IMR-90 (cell line): ENCODE measurements at regions not wholly inside any gene's neighbourhood (a gene's known extent, or its start where the extent isn't known, plus 50 kb on each side); places are given as distances from the start of the nearest gene placed in this dataset.

ENCODE experiments used
- ATAC-seq: fragments of 200-7000 bp; cut with Tn5 transposase; 2 replicates; pipeline ENCODE4 v1.9.1; 2020; ENCODE audit warnings: low read depth, mild to moderate bottlenecking, moderate library complexity
- BruUV-seq: library from RNA; stranded (reverse); fragments of 400-500 nt; replicated peaks from 2 replicates; lab custom pipeline; 2021; lab: Mats Ljungman, UMichigan
- CTCF ChIA-PET: fragments of 300-600 bp; formaldehyde crosslinking; extraction: SDS; loops from one replicate; lab custom pipeline; 2021; ENCODE audit warnings: antibody characterized with exemption; lab: Yijun Ruan, JAX
- POLR2A ChIA-PET: fragments of 300-600 bp; sonication (Branson Sonifier 250); formaldehyde crosslinking; loops from one replicate; lab custom pipeline; 2022; ENCODE audit warnings: antibody characterized with exemption; ENCODE audit not compliant: unreplicated experiment; lab: Charles Lee
- DNase-seq: peaks from one replicate; pipeline ENCODE4 v3.0.0; 2013
- H2AFZ ChIP-seq: replicated peaks from 2 replicates; pipeline ENCODE3; 2013; ENCODE audit warnings: low read length, mild to moderate bottlenecking; ENCODE audit not compliant: poor library complexity
- H2AK5ac ChIP-seq: 2 replicates; pipeline ENCODE4 v1.6.1; 2013; ENCODE audit warnings: low read depth, low read length, inconsistent platforms
- H2AK9ac ChIP-seq: replicated peaks from 2 replicates; pipeline ENCODE3; 2013; ENCODE audit warnings: mild to moderate bottlenecking, low read depth, low read length, moderate library complexity; ENCODE audit not compliant: poor library complexity
- H2BK120ac ChIP-seq: 2 replicates; pipeline ENCODE4 v1.6.1; 2013; ENCODE audit warnings: low read depth, low read length, inconsistent platforms
- H2BK15ac ChIP-seq: 3 replicates; pipeline ENCODE4 v1.6.1; 2013; ENCODE audit warnings: low read depth, low read length, inconsistent platforms
- H2BK20ac ChIP-seq: 2 replicates; pipeline ENCODE4 v1.6.1; 2013; ENCODE audit warnings: low read depth, mild to moderate bottlenecking, inconsistent platforms, low read length, moderate library complexity
- H2BK5ac ChIP-seq: 2 replicates; pipeline ENCODE4 v1.6.1; 2013; ENCODE audit warnings: mild to moderate bottlenecking, low read depth, low read length, inconsistent platforms; ENCODE audit not compliant: poor library complexity, severe bottlenecking
- H3K14ac ChIP-seq: replicated peaks from 2 replicates; pipeline ENCODE4 v1.6.1; 2013; ENCODE audit warnings: low read depth, low read length, inconsistent platforms
- H3K18ac ChIP-seq: 2 replicates; pipeline ENCODE4 v1.6.1; 2013; ENCODE audit warnings: low read depth, low read length, control low read depth
- H3K23ac ChIP-seq: 2 replicates; pipeline ENCODE4 v1.6.1; 2013; ENCODE audit warnings: low read depth, low read length, inconsistent platforms
- H3K27ac ChIP-seq: 2 replicates; pipeline ENCODE4 v1.5.1; 2013; ENCODE audit warnings: mild to moderate bottlenecking, control low read depth, low read length; ENCODE audit not compliant: insufficient read depth
- H3K27me3 ChIP-seq: 2 replicates; pipeline ENCODE4 v1.6.1; 2013; ENCODE audit warnings: low read length; ENCODE audit not compliant: control insufficient read depth, insufficient read depth
- H3K36me3 ChIP-seq: 2 replicates; pipeline ENCODE4 v1.6.1; 2013; ENCODE audit warnings: low read length, mixed read lengths; ENCODE audit not compliant: control insufficient read depth, insufficient read depth
- H3K4ac ChIP-seq: 2 replicates; pipeline ENCODE4 v1.6.1; 2013; ENCODE audit warnings: low read depth, low read length, inconsistent platforms
- H3K4me1 ChIP-seq: 2 replicates; pipeline ENCODE4 v1.6.1; 2013; ENCODE audit warnings: low read length, mixed read lengths; ENCODE audit not compliant: control insufficient read depth, insufficient read depth
- H3K4me2 ChIP-seq: 2 replicates; pipeline ENCODE4 v1.6.1; 2013; ENCODE audit warnings: low read depth, mild to moderate bottlenecking, control low read depth, low read length, moderate library complexity
- H3K4me3 ChIP-seq: 2 replicates; pipeline ENCODE4 v1.5.1; 2013; ENCODE audit warnings: low read depth, mild to moderate bottlenecking, control low read depth, low read length, moderate library complexity; ENCODE audit not compliant: insufficient read depth
- H3K56ac ChIP-seq: 2 replicates; pipeline ENCODE4 v1.6.1; 2013; ENCODE audit warnings: low read length, inconsistent platforms; ENCODE audit not compliant: insufficient read depth; ENCODE audit errors: extremely low read depth
- H3K79me1 ChIP-seq, 2 experiments: 2 replicates each; pipeline ENCODE4 v1.6.1; 2013; ENCODE audit warnings: low read length in 2 of 2, inconsistent platforms in 1 of 2, low read depth in 1 of 2
- H3K9ac ChIP-seq: 2 replicates; pipeline ENCODE4 v1.6.1; 2013; ENCODE audit warnings: low read depth, low read length, control low read depth
- H3K9me1 ChIP-seq: 2 replicates; pipeline ENCODE4 v1.6.1; 2013; ENCODE audit warnings: low read length, inconsistent platforms; ENCODE audit not compliant: insufficient read depth
- H3K9me3 ChIP-seq: 2 replicates; pipeline ENCODE4 v1.6.1; 2013; ENCODE audit warnings: low read length; ENCODE audit not compliant: control insufficient read depth, insufficient read depth
- H4K20me1 ChIP-seq: 2 replicates; pipeline ENCODE4 v1.6.1; 2013; ENCODE audit warnings: low read length, inconsistent platforms; ENCODE audit not compliant: insufficient read depth
- H4K5ac ChIP-seq: 2 replicates; pipeline ENCODE4 v1.6.1; 2013; ENCODE audit warnings: mild to moderate bottlenecking, low read depth, low read length, control low read depth
- H4K8ac ChIP-seq, 2 experiments: 2 replicates each; pipeline ENCODE4 v1.6.1; 2013; ENCODE audit warnings: low read depth in 2 of 2, low read length in 2 of 2, control low read depth in 1 of 2, inconsistent platforms in 1 of 2
- H4K91ac ChIP-seq: 2 replicates; pipeline ENCODE4 v1.6.1; 2013; ENCODE audit warnings: low read depth, low read length, inconsistent platforms; ENCODE audit not compliant: insufficient read depth
- BHLHE40 ChIP-seq: fragments of 150-350 bp; IDR thresholded peaks from 2 replicates; pipeline ENCODE4 v1.6.1; 2016; ENCODE audit warnings: mild to moderate bottlenecking, low read depth, low read length
- ELK1 ChIP-seq: fragments of 150-350 bp; IDR thresholded peaks from 2 replicates; pipeline ENCODE4 v1.6.1; 2016; ENCODE audit warnings: low read depth, mild to moderate bottlenecking, low read length, moderate library complexity, borderline replicate concordance
- FOS ChIP-seq: fragments of 150-350 bp; IDR thresholded peaks from 2 replicates; pipeline ENCODE4 v1.6.1; 2016; ENCODE audit warnings: low read depth, low read length
- MAFK ChIP-seq: IDR thresholded peaks from 2 replicates; pipeline ENCODE4 v1.6.1; 2012; ENCODE audit warnings: low read depth, low read length, improper control_type of control experiment
- MAZ ChIP-seq: IDR thresholded peaks from 2 replicates; pipeline ENCODE4 v1.6.1; 2012; ENCODE audit warnings: low read depth, mild to moderate bottlenecking, low read length, improper control_type of control experiment, moderate library complexity, borderline replicate concordance
- MXI1 ChIP-seq: IDR thresholded peaks from 2 replicates; pipeline ENCODE4 v1.6.1; 2012; ENCODE audit warnings: low read depth, mild to moderate bottlenecking, low read length, moderate library complexity, borderline replicate concordance
- POLR2A ChIP-seq: IDR thresholded peaks from 2 replicates; pipeline ENCODE4 v1.6.1; 2012; ENCODE audit warnings: mild to moderate bottlenecking, low read depth, low read length
- RAD21 ChIP-seq: IDR thresholded peaks from 2 replicates; pipeline ENCODE4 v1.6.1; 2012; ENCODE audit warnings: low read length, improper control_type of control experiment
- SMC3 ChIP-seq: fragments of 150-350 bp; IDR thresholded peaks from 2 replicates; pipeline ENCODE4 v1.6.1; 2016; ENCODE audit warnings: low read depth, mild to moderate bottlenecking, antibody characterized with exemption, low read length, moderate library complexity
- USF2 ChIP-seq: fragments of 150-350 bp; IDR thresholded peaks from 2 replicates; pipeline ENCODE4 v1.6.1; 2017; ENCODE audit warnings: mild to moderate bottlenecking, antibody characterized with exemption, low read length, low read depth
- WGBS, 2 experiments: methylation state at CpG; one replicate each; pipeline versions ENCODE4 v1.1.5 to v1.1.7; 2013; ENCODE audit warnings: missing lambda C conversion rate in 2 of 2; ENCODE audit not compliant: insufficient read length in 1 of 2; ENCODE audit errors: extremely low coverage in 2 of 2; 5-methylcytosine and 5-hydroxymethylcytosine counted together
- dilution Hi-C: fragments of 300-500 bp; cut with HindIII; formaldehyde crosslinking; loops from one replicate; pipeline ENCODE4 v1.14.3; 2018; ENCODE audit warnings: low sequenced_read_pairs; ENCODE audit not compliant: unreplicated experiment
- in situ Hi-C: fragments of 300-500 bp; cut with MboI; formaldehyde crosslinking; loops from 3 replicates; pipeline ENCODE4 v1.14.3; 2019; ENCODE audit warnings: low sequenced_read_pairs, inconsistent platforms, mixed read lengths
- intact Hi-C: fragments of 100-400 bp; cut with micrococcal nuclease; formaldehyde crosslinking; loops from 2 replicates; pipeline ENCODE4 v1.10.0; 2022

- H2AFZ ChIP-seq: no peak overlapping the region
- H2BK120ac ChIP-seq: no peak overlapping the region
- no peaks in the 10 kb centered on the region for H3K9me3 ChIP-seq
- no peak overlapping the region for H2AK5ac ChIP-seq
- H3K36me3 ChIP-seq: no peaks in the 10 kb centered on the region
- dilution Hi-C loops (no loop called here), intact Hi-C loops (no loop called here), in situ Hi-C loops (no loop called here)
- ATAC-seq (no peak), DNase-seq (no peak)
- no peaks in the 10 kb centered on the region for H3K27me3 ChIP-seq
- no peak overlapping the region for H3K23ac ChIP-seq
- H2BK20ac ChIP-seq: no peak overlapping the region
- H4K20me1 ChIP-seq: no peaks in the 10 kb centered on the region
- no peak overlapping the region for H3K14ac ChIP-seq
- no peak overlapping the region for H4K8ac ChIP-seq
- POLR2A ChIA-PET: no interaction called here
- no peak overlapping the region for H3K18ac ChIP-seq
- H3K4ac ChIP-seq: no peak overlapping the region
- H4K5ac ChIP-seq: no peak overlapping the region
- H2AK9ac ChIP-seq: no peak overlapping the region
- no peak overlapping the region for H4K91ac ChIP-seq
- WGBS, 2 experiments: no CpG with 5 or more reads among the region's 2 CpGs
- no peaks in the 10 kb centered on the region for H3K79me1 ChIP-seq
- no peaks in the 10 kb centered on the region for H3K9me1 ChIP-seq
- BruUV-seq: no TSS peak
- no peak overlapping the region for H3K56ac ChIP-seq
- CTCF ChIA-PET: interaction anchor here (0.6 kb wide), 1 partner anchor 98 kb away, joined by 3 read pairs; no protein-coding TSS in a partner anchor
- no peak overlapping the region for H3K4me2 ChIP-seq
- H3K4me1 ChIP-seq: no peaks in the 10 kb centered on the region
- TF ChIP-seq BHLHE40 (no peak), MXI1 (no peak), USF2 (no peak), ELK1 (no peak), FOS (no peak), RAD21 (no peak), MAFK (no peak), SMC3 (no peak), MAZ (no peak), POLR2A (no peak)
- H2BK15ac ChIP-seq: no peak overlapping the region
- H2BK5ac ChIP-seq: no peak overlapping the region
- no peak overlapping the region for H3K4me3 ChIP-seq
- H3K9ac ChIP-seq: no peak overlapping the region
- H3K27ac ChIP-seq: no peak overlapping the region
Measured at GRCh38 chr7:17178545-17178944, 119.9 kb upstream of the AHR start.
